Endometrial microvascular endothelial cells (primary cell): ENCODE measurements at regions not wholly inside any gene's neighbourhood (a gene's known extent, or its start where the extent isn't known, plus 50 kb on each side); places are given as distances from the start of the nearest gene placed in this dataset.
"Not testable (repeated sequence)": the region's sequence is repeated elsewhere in the genome, so short reads cannot be mapped to it uniquely, and the experiment has no call there.

ENCODE experiments used
- in situ Hi-C: cut with HindIII; loops from 2 replicates; pipeline ENCODE4 v1.10.0; 2017; ENCODE audit warnings: low sequenced_read_pairs, low pct_unique_long_range_greater_than_20kb; ENCODE audit errors: inconsistent ontology term

DNA sequence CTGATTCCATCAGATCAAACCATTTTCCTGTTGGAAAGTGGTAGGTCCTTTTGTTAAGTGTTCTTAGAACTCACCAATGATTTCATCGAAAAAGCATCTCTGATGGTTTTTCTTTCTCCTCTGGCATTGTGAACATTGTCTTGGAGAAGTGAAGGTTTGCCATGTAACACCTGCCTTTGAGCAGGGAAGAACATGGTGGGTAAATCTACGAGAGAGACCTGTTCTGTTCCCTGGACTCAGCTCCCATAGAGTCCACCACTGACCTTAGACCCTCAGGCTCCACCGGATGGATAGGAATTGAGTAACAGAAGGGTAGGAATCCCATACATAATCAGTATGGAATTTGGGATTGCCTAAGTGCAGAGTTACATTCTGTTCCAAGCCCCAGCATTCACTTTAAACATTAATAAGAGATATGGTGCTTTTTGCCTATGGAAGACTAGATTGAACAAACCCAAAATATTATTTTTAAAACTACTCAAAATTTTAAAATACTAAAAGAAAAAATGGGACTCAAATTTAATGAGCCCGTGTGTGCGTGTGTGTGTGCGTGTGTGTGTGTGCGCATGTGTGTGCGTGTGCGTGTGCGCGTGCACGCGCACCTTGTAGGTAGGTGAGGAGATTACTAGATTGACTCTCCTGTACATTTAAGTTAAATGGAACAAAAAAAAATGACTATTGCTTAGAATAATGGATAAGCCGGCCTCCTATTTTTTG is 92.0 kb downstream of the C9orf152 start:
- in situ Hi-C loops = no loop called here

DNA sequence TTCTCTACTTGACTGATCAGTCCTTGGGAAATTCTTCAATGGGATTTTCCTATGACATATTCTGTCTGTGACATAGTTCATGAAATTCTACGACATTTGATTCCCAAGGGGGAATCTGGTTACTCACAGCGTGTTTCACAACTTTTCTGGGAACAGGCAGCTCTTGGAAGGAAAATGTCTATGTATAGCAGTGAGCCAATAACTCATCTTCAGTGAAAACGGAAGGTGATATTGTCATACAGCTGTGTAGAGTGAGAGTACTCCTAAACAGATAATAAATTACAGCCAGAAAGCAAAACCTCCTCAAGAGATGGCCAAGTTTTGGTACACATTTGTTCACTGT is 91.4 kb downstream of the C9orf152 start:
- in situ Hi-C loops = no loop called here

GRCh38 chr9:110121170-110121569 is 86.8 kb downstream of the C9orf152 start:
- in situ Hi-C loops = no loop called here

GRCh38 chr9:110123341-110124095 is 84.4 kb downstream of the C9orf152 start:
- in situ Hi-C loops = no loop called here

GRCh38 chr9:110124439-110124838 is 83.5 kb downstream of the C9orf152 start:
- in situ Hi-C loops = no loop called here

- in situ Hi-C loops = no loop called here
Observed at GRCh38 chr9:110125207-110125751, 82.7 kb downstream of the C9orf152 start.

DNA sequence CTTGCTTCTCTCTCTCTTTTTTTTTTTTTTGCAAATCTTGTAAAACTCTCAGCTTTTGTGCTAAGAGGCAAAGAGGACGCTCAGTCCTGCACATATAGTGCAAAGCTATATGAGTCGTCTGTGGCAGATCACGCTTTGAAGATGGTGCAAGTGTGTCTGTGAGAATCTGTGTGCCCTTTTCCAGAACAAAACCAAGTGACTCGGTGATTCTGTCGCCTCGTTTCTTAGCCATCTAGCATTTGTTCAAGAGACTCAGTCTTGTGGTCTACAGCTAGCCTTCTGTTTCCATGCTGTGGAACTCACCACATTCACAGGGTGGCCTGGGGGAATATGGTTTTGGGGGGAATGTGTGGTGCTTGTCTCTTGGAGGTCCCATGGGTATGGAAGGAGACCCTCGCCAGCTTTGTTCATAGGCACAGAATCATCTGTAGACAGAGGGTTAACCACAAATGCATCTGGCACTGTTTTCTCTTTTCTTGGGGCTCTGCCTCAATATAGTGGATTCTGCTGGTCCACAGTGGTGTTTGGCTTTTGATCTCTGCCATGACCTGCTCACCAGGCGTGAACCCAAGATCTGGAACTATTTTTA is 82.1 kb downstream of the C9orf152 start:
- in situ Hi-C loops = no loop called here

DNA sequence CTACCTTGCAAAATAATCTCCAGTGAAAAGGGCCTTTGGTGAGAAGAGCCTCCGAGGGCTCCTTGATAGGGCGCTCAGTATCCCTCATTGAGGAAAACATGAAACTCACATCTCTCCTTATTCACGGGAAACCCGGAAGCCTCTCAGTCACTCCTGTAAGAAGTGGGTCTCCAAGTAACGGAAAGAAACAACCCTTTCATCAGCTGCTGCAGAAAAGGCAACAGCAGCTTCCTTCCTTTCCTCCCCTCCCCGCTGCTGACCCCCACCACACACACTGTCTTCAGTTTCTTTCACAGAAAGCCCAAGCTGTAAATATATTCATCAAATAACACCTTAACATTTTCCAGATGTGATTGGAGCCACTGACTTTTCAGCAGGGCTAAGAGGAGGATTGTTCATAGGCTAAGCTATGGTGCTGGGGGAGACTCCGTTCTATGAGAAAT is 81.4 kb downstream of the C9orf152 start:
- in situ Hi-C loops = no loop called here

GRCh38 chr9:110126986-110127864 is 80.7 kb downstream of the C9orf152 start:
- in situ Hi-C loops = no loop called here

DNA sequence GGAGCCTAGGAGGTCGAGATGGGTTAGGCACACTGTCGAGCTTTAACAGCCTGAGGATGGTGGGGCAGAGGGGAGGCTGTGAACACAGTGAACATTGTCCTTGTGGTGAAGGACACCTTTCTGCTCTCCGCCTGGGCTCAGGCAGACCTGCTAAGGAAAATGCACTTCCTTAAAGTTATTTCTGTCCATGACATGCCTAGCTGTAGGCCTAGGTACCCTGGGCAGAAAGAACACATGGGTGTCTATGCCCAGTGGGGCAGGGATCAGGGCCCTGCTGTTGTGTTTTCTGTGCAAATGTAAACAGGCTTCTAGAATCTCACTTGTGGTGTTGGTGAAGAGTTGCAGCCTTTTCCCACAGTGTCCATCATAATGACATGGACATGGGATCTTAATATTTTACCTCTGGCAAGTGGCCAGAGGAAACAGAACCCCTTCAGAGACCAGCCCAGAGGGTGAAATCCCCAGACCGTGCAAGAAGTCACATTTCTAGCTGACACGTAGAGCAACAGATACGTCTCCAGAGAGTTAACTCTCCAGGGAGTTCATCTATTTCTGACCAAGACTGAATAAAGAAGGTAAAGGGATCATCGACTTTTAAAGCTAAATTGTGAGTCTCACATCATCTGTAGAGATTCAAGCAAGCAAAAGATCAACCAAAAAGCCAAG is 79.2 kb downstream of the C9orf152 start:
- in situ Hi-C loops = no loop called here

DNA sequence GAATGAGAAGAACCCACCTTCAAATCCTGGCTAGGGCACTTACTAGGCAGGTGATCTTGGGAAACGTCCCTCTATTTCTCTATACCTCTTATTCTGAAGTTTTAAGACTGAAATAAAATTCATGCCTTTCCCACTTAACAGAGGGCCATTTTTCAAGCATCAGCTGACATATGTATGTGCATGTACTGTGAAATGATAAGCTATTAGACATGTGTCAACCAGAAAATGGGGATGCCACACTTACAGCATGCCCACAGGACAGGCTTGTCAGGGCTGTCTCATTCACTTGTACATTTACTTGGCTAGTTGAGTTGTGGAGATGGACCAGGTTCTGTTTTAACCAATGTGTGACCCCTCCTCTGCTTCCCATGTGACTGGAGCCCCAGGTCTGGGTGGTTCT is 78.5 kb downstream of the C9orf152 start:
- in situ Hi-C loops = no loop called here

DNA sequence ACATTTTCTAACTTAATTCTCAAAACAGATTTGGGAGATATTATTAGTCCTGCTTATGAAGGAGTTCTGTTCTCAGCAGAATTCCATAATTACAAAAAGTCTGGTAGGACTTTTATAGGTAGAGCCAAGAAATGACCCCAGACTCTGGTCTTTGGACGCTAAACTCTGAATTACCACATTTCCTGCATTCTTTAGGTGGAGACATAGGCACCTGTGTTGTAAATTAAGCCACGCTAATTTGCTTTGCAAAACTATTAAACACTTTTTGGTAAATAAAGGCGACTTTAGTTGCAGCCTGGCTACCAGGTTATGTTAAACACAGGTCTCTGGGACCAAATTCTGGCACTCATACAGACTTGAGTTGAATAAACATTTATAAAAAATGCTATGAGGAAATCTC is 77.7 kb downstream of the C9orf152 start:
- in situ Hi-C loops = no loop called here

GRCh38 chr9:110130791-110131416 is 77.1 kb downstream of the C9orf152 start:
- in situ Hi-C loops = no loop called here

GRCh38 chr9:110131499-110131898 is 76.5 kb downstream of the C9orf152 start:
- in situ Hi-C loops = no loop called here

- in situ Hi-C loops = not testable (repeated sequence)
Observed at GRCh38 chr9:110132531-110132930, 75.4 kb downstream of the C9orf152 start.

- in situ Hi-C loops = no loop called here
Observed at GRCh38 chr9:110133059-110133458, 74.9 kb downstream of the C9orf152 start.

GRCh38 chr9:110133608-110134210 is 74.2 kb downstream of the C9orf152 start:
- in situ Hi-C loops = no loop called here

DNA sequence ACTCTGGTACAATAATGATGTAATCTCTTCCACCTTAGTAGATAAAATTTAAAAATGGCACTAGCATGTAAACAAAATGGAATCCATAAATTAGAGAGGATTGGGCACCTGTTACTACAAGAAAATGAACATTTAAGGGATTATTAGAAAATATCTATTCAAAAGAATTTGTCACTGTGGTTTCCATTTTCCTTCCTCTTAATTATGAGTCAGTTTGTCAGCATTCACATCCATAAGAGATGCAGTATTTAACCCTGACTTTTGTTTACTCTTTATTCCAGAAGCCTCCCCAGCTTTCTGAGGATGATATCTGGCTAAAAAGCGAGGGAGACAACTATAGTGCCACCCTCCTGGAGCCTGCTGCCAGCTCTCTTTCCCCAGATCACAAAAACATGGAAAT is 72.1 kb downstream of the C9orf152 start:
- in situ Hi-C loops = no loop called here
